A549 (cell line): ENCODE measurements at regions not wholly inside any gene's neighbourhood (a gene's known extent, or its start where the extent isn't known, plus 50 kb on each side); places are given as distances from the start of the nearest gene placed in this dataset.

Source experiments
- ATAC-seq, 2 experiments: fragments of 200-7000 bp in 1 of 2; fragments of >200 bp in 1 of 2; cut with Nextera tagmentation in 1 of 2; cut with Tn5 transposase in 1 of 2; 3 replicates each; pipeline versions ENCODE4 v1.8.0 to v1.9.1; 2018 to 2020; ENCODE audit warnings: mild to moderate bottlenecking in 1 of 2, moderate library complexity in 1 of 2
- CTCF ChIA-PET: fragments of 300-600 bp; sonication (Branson Sonifier 250); formaldehyde crosslinking; extraction: SDS; loops from one replicate; lab custom pipeline; 2021; ENCODE audit warnings: antibody characterized with exemption, inconsistent platforms; lab: Yijun Ruan, JAX
- POLR2A ChIA-PET: fragments of 350-600 bp; formaldehyde crosslinking; extraction: SDS; loops from one replicate; lab custom pipeline; 2021; ENCODE audit warnings: antibody characterized with exemption, inconsistent platforms; lab: Yijun Ruan, JAX
- DNase-seq, 2 experiments: peaks; one replicate each; pipeline versions ENCODE4 v3.0.0 to v3.0.0-alpha.2; 2011 to 2016; ENCODE audit warnings: low read depth in 1 of 2, low spot score in 1 of 2
- FAIRE-seq: peaks from 2 replicates; lab custom pipeline; 2011; peaks lifted over from hg19 to GRCh38; lab: Jason Lieb, UNC
- H3K27ac ChIP-seq, 2 experiments: fragments of >200 bp; sonication (Bioruptor Twin); formaldehyde crosslinking; 3 replicates each; pipeline ENCODE4 v1.5.1; 2016 to 2017
- H3K4me1 ChIP-seq: fragments of >200 bp; sonication (Bioruptor Twin); formaldehyde crosslinking; 3 replicates; pipeline ENCODE4 v1.6.1; 2016
- H3K4me2 ChIP-seq: fragments of >200 bp; sonication (Bioruptor Twin); formaldehyde crosslinking; 3 replicates; pipeline ENCODE4 v1.6.1; 2016
- H3K4me3 ChIP-seq: fragments of >200 bp; sonication (Bioruptor Twin); formaldehyde crosslinking; 3 replicates; pipeline ENCODE4 v1.5.1; 2016
- H3K9me3 ChIP-seq: fragments of >200 bp; sonication (Bioruptor Twin); formaldehyde crosslinking; 3 replicates; pipeline ENCODE4 v1.6.1; 2016
- BHLHE40 ChIP-seq: IDR thresholded peaks from 2 replicates; pipeline ENCODE4 v1.6.1; 2012; ENCODE audit warnings: low read depth, low read length, inconsistent platforms
- CBX8 ChIP-seq: fragments of 200-600 bp; sonication (generic); IDR thresholded peaks from 2 replicates; pipeline ENCODE4 v1.6.1; 2016
- CTCF ChIP-seq: fragments of >200 bp; sonication (Bioruptor Twin); formaldehyde crosslinking; IDR thresholded peaks from 3 replicates; pipeline ENCODE4 v1.5.1; 2016
- E2F6 ChIP-seq: IDR thresholded peaks from 2 replicates; pipeline ENCODE4 v1.6.1; 2012; ENCODE audit warnings: low read depth, borderline replicate concordance
- EP300 ChIP-seq, 2 experiments: fragments of >200 bp; sonication (Bioruptor Twin); formaldehyde crosslinking; IDR thresholded peaks; 2 replicates in 1 of 2; 3 replicates in 1 of 2; pipeline ENCODE4 v1.6.1; 2016 to 2017
- FOSL2 ChIP-seq, 2 experiments: fragments of 450-650 bp in 1 of 2; fragments of >200 bp in 1 of 2; sonication (Bioruptor Twin) in 1 of 2; formaldehyde crosslinking; IDR thresholded peaks; 2 replicates each; pipeline versions ENCODE4 v1.5.0 to v1.6.1; 2016 to 2020; ENCODE audit warnings: mild to moderate bottlenecking in 1 of 2, moderate library complexity in 1 of 2
- FOXS1 ChIP-seq: fragments of 250-450 bp; sonication (Bioruptor Pico); IDR thresholded peaks from 2 replicates; pipeline ENCODE4 v1.5.0; 2020; ENCODE audit warnings: mild to moderate bottlenecking, moderate library complexity
- HDAC2 ChIP-seq: fragments of 200-600 bp; sonication (generic); IDR thresholded peaks from 2 replicates; pipeline ENCODE4 v1.6.1; 2016
- HES2 ChIP-seq: fragments of >200 bp; sonication (Bioruptor Twin); formaldehyde crosslinking; IDR thresholded peaks from 2 replicates; pipeline ENCODE4 v1.6.1; 2016
- HOXB5 ChIP-seq: fragments of 250-450 bp; sonication (Bioruptor Pico); IDR thresholded peaks from 2 replicates; pipeline ENCODE4 v1.5.0; 2020; ENCODE audit warnings: mild to moderate bottlenecking, moderate library complexity
- MAX ChIP-seq: IDR thresholded peaks from 2 replicates; pipeline ENCODE4 v1.6.1; 2012
- MYC ChIP-seq: IDR thresholded peaks from 2 replicates; pipeline ENCODE4 v1.6.1; 2012; ENCODE audit warnings: mild to moderate bottlenecking, inconsistent platforms, low read length, improper control_type of control experiment, borderline replicate concordance
- NR3C1 ChIP-seq: fragments of >200 bp; sonication (Bioruptor Twin); formaldehyde crosslinking; IDR thresholded peaks from 3 replicates; pipeline ENCODE4 v1.6.1; 2017
- POLR2A ChIP-seq: IDR thresholded peaks from 2 replicates; pipeline ENCODE4 v1.6.1; 2012; ENCODE audit warnings: mild to moderate bottlenecking, low read length
- RAD21 ChIP-seq, 2 experiments: fragments of >200 bp in 1 of 2; sonication (Bioruptor Twin) in 1 of 2; formaldehyde crosslinking in 1 of 2; IDR thresholded peaks in 1 of 2; conservative IDR thresholded peaks in 1 of 2; 2 replicates in 1 of 2; 3 replicates in 1 of 2; pipeline ENCODE4 v1.6.1; 2012 to 2018; ENCODE audit warnings: inconsistent platforms in 1 of 2
- RCOR1 ChIP-seq: fragments of 150-350 bp; IDR thresholded peaks from 2 replicates; pipeline ENCODE4 v1.6.1; 2014; ENCODE audit warnings: antibody characterized with exemption, low read length, low read depth
- SMC3 ChIP-seq: fragments of >200 bp; sonication (Bioruptor Twin); formaldehyde crosslinking; IDR thresholded peaks from 3 replicates; pipeline ENCODE4 v1.6.1; 2018; ENCODE audit warnings: inconsistent platforms
- TP53 ChIP-seq: fragments of 250-450 bp; sonication (Bioruptor Pico); IDR thresholded peaks from 2 replicates; pipeline ENCODE4 v1.5.0; 2021; ENCODE audit warnings: mild to moderate bottlenecking, moderate library complexity
- USF2 ChIP-seq: fragments of 450-650 bp; IDR thresholded peaks from 2 replicates; pipeline ENCODE4 v1.6.1; 2014; ENCODE audit warnings: antibody characterized with exemption
- ZNF302 ChIP-seq: fragments of 250-450 bp; sonication (Bioruptor Pico); IDR thresholded peaks from 2 replicates; pipeline ENCODE4 v1.9.0; 2021; ENCODE audit warnings: inconsistent platforms, mild to moderate bottlenecking, moderate library complexity
- ZSCAN20 ChIP-seq: fragments of 250-450 bp; sonication (Bioruptor Pico); IDR thresholded peaks from 2 replicates; pipeline ENCODE4 v1.8.0; 2022; ENCODE audit warnings: mild to moderate bottlenecking, moderate library complexity
- WGBS: methylation state at CpG from one replicate; pipeline ENCODE4 v1.1.6; 2017; ENCODE audit errors: missing lambda C conversion rate; 5-methylcytosine and 5-hydroxymethylcytosine counted together
- TF ChIP-seq, protein P1 (sequence below): IDR thresholded peaks from 2 replicates; pipeline ENCODE4 v1.6.1; 2012
- TF ChIP-seq, protein P2 (sequence below): fragments of 150-350 bp; IDR thresholded peaks from 2 replicates; pipeline ENCODE4 v1.6.1; 2014; ENCODE audit warnings: low read depth, mild to moderate bottlenecking, low read length

DNA sequence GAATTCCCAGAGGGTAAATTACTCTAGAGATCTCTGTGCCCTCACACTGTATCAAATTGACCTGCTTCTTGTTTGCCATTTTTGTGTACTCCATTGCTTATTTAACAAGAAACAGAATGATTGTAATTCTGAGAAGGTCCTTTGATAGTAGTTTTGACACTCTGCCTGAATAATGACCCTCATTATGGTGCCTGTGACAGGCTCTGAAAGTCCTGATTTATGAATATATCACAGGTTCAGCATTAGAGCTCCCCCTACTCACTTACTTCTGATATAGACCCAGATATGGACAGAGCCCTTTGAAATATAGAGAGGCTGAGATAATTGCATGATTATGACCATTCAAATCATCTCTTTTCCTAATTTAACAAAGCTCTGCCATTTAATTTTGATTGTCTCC, 465.2 kb downstream of the MDFIC start:
- no peak for TF ChIP-seq ZSCAN20 (CRISPR knock-in tag)
- TF ChIP-seq USF2 = no peak
- no peak for TF ChIP-seq HOXB5 (CRISPR knock-in tag)
- Histone ChIP-seq H3K27ac (no peak overlapping the region), H3K4me3 (no peak overlapping the region), H3K4me1 (no peaks in the 10 kb centered on the region), H3K9me3 (no peaks in the 10 kb centered on the region), H3K4me2 (no peak overlapping the region)
- FAIRE-seq (no peak), DNase-seq (no peak), ATAC-seq (no peak)
- ChIA-PET POLR2A (interaction anchor here (0.5 kb wide), 1 partner anchor 1983 kb away, joined by 6 read pairs; no protein-coding TSS in a partner anchor), CTCF (no interaction called here)

DNA sequence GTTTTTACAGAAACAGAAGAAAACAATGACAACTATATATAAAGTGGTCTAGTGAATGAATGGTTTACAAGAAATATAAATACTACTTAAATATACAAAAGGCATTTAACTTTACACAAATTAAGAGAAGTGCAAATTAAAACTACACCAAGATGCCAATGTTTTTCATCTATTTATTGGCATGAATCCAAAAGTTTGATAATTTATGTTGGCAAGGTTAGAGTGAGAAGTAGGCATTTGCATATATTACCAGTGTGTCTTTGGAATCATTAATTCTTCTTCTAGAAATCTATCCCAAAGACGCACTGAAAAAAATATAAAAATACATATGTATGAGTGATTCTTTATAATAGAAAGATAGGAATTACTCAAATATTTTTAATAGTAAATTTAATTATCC, 457.4 kb downstream of the MDFIC start:
- ATAC-seq (no peak), FAIRE-seq (no peak), DNase-seq (no peak)
- Histone ChIP-seq H3K27ac (no peak overlapping the region), H3K4me3 (no peak overlapping the region), H3K9me3 (no peaks in the 10 kb centered on the region), H3K4me1 (no peaks in the 10 kb centered on the region), H3K4me2 (no peak overlapping the region)
- 83% methylated on average over 1 of the region's 1 CpG for WGBS
- TF ChIP-seq RCOR1 (no peak), ZSCAN20 (CRISPR knock-in tag) (no peak), FOXS1 (no peak), MAX (no peak), HDAC2 (no peak), HOXB5 (CRISPR knock-in tag) (no peak), BHLHE40 (no peak), TP53 (CRISPR knock-in tag) (no peak), RAD21 (conservative IDR thresholded peaks at IDR 0.05 in 1 of 2, IDR thresholded peaks at IDR 0.05 in 1 of 2) (no peak), ZNF302 (CRISPR knock-in tag) (no peak), FOSL2 (IDR thresholded peaks at IDR 0.05) (no peak), FOSL2 (CRISPR knock-in tag; IDR thresholded peaks at IDR 0.05) (no peak)
- TF ChIP-seq, protein P1, sequence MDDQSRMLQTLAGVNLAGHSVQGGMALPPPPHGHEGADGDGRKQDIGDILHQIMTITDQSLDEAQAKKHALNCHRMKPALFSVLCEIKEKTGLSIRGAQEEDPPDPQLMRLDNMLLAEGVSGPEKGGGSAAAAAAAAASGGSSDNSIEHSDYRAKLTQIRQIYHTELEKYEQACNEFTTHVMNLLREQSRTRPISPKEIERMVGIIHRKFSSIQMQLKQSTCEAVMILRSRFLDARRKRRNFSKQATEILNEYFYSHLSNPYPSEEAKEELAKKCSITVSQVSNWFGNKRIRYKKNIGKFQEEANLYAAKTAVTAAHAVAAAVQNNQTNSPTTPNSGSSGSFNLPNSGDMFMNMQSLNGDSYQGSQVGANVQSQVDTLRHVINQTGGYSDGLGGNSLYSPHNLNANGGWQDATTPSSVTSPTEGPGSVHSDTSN = no peak
- TF ChIP-seq, protein P2, sequence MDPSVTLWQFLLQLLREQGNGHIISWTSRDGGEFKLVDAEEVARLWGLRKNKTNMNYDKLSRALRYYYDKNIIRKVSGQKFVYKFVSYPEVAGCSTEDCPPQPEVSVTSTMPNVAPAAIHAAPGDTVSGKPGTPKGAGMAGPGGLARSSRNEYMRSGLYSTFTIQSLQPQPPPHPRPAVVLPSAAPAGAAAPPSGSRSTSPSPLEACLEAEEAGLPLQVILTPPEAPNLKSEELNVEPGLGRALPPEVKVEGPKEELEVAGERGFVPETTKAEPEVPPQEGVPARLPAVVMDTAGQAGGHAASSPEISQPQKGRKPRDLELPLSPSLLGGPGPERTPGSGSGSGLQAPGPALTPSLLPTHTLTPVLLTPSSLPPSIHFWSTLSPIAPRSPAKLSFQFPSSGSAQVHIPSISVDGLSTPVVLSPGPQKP = no peak
- CTCF ChIA-PET = no interaction called here
- POLR2A ChIA-PET = no interaction called here

DNA sequence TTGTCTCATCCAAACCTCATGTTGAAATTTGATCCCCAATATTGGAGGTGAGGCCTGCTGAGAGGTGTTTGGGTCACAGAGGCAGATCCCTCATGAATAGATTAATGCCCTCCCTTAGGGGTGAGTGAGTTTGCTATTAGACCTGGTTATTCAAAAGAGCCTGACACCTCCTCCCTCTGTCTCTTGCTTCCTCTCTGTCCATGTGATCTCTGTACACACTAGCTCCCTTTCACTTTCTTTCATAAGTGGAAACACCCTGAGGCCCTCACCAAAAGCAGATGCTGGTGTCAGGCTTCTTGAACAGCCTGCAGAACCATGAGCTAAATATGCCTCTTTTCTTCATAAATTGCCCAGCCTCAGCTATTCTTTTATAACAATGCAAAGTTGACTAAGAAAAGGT, 447.1 kb downstream of the MDFIC start:
- no peak for FAIRE-seq
- TF ChIP-seq CTCF (no peak), POLR2A (no peak), HDAC2 (no peak), CBX8 (no peak), NR3C1 (no peak), MYC (no peak), HES2 (no peak), E2F6 (no peak), SMC3 (no peak), EP300 (IDR thresholded peaks at IDR 0.05) (no peak), RAD21 (conservative IDR thresholded peaks at IDR 0.05 in 1 of 2, IDR thresholded peaks at IDR 0.05 in 1 of 2) (no peak)
- TF ChIP-seq, all 56 proteins: peak for 0
- Histone ChIP-seq H3K4me1 (no peaks in the 10 kb centered on the region), H3K9me3 (no peaks in the 10 kb centered on the region), H3K4me2 (no peak overlapping the region), H3K27ac (no peak overlapping the region), H3K4me3 (no peak overlapping the region)
- ChIA-PET CTCF (no interaction called here), POLR2A (no interaction called here)
- DNase-seq (no peak), ATAC-seq (no peak)
